ENCODE measurements at regions not wholly inside any gene's neighbourhood (a gene's known extent, or its start where the extent isn't known, plus 50 kb on each side); places are given as distances from the start of the nearest gene placed in this dataset.

DNA sequence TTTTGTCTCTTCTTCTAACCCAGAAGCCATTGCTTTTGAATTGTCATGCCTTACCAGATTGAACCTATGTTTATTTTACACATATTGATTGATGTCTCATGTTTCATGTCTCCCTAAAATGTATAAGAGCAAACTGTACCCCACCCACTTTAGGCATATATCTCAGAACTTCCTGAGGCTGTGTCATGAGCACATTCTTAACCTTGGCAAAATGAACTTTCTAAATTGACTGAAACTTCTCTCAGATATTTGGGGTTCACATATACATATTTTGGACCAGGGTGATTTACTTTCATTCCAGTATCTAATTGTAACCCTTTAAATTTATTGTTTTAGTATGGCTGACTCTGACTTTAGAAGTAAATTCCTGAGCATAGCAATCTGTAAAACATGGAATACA is 723.9 kb upstream of the PCDH20 start:
- no peak overlapping the region for H4K91ac ChIP-seq (ENCODE audit: insufficient read depth, low read depth, low read length)
- no peak overlapping the region for H2BK120ac ChIP-seq (ENCODE audit: low read depth, low read length)
- H3K23ac ChIP-seq (ENCODE audit: low read depth, low read length) = no peak overlapping the region
- H3K4me1 ChIP-seq (ENCODE audit: control insufficient read depth, insufficient read depth, low read length) = no peaks in the 10 kb centered on the region
- in situ Hi-C loops (cut with MboI; ENCODE audit: low sequenced_read_pairs) (no loop called here), intact Hi-C loops (cut with micrococcal nuclease) (no loop called here), dilution Hi-C loops (cut with HindIII; ENCODE audit: low sequenced_read_pairs, unreplicated experiment) (no loop called here)
- no peak overlapping the region for H3K9ac ChIP-seq (ENCODE audit: low read depth, low read length)
- H4K8ac ChIP-seq (ENCODE audit: low read depth in 2 of 2, low read length in 2 of 2) = no peak overlapping the region
- ATAC-seq (ENCODE audit: low read depth) (no peak), DNase-seq (no peak)
- H3K18ac ChIP-seq (ENCODE audit: low read depth, low read length) = no peak overlapping the region
- no peaks in the 10 kb centered on the region for H3K9me1 ChIP-seq (ENCODE audit: insufficient read depth, low read length)
- no peak overlapping the region for H3K4me2 ChIP-seq (ENCODE audit: low read depth, low read length)
- BruUV-seq (replicated peaks) = no TSS peak
- H4K5ac ChIP-seq (ENCODE audit: low read depth, low read length) = no peak overlapping the region
- no peaks in the 10 kb centered on the region for H3K79me1 ChIP-seq (ENCODE audit: low read depth in 1 of 2, low read length in 2 of 2)
- H3K4me3 ChIP-seq (ENCODE audit: insufficient read depth, low read depth, low read length) = no peak overlapping the region
- no peaks in the 10 kb centered on the region for H4K20me1 ChIP-seq (ENCODE audit: insufficient read depth, low read length)
- H3K4ac ChIP-seq (ENCODE audit: low read depth, low read length) = no peak overlapping the region
- no peak overlapping the region for H2AFZ ChIP-seq (replicated peaks; ENCODE audit: low read length, poor library complexity)
- H3K56ac ChIP-seq (ENCODE audit: extremely low read depth, insufficient read depth, low read length) = no peak overlapping the region
- CTCF ChIA-PET = no interaction called here
- H2BK20ac ChIP-seq (ENCODE audit: low read depth, low read length) = no peak overlapping the region
- no peaks in the 10 kb centered on the region for H3K36me3 ChIP-seq (ENCODE audit: control insufficient read depth, insufficient read depth, low read length)
- no peak overlapping the region for H2BK15ac ChIP-seq (ENCODE audit: low read depth, low read length)
- peaks cover 7% of the 10 kb centered on the region for H3K9me3 ChIP-seq (ENCODE audit: control insufficient read depth, insufficient read depth, low read length)
- no peak overlapping the region for H2AK5ac ChIP-seq (ENCODE audit: low read depth, low read length)
- H3K27me3 ChIP-seq (ENCODE audit: control insufficient read depth, insufficient read depth, low read length) = no peaks in the 10 kb centered on the region
- no peak overlapping the region for H3K14ac ChIP-seq (replicated peaks; ENCODE audit: low read depth, low read length)
- POLR2A ChIA-PET (ENCODE audit: unreplicated experiment) = no interaction called here
- TF ChIP-seq CEBPB (IDR thresholded peaks at IDR 0.05; ENCODE audit: low read depth, low read length) = no peak
- TF ChIP-seq, protein P1, sequence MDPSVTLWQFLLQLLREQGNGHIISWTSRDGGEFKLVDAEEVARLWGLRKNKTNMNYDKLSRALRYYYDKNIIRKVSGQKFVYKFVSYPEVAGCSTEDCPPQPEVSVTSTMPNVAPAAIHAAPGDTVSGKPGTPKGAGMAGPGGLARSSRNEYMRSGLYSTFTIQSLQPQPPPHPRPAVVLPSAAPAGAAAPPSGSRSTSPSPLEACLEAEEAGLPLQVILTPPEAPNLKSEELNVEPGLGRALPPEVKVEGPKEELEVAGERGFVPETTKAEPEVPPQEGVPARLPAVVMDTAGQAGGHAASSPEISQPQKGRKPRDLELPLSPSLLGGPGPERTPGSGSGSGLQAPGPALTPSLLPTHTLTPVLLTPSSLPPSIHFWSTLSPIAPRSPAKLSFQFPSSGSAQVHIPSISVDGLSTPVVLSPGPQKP (IDR thresholded peaks at IDR 0.05; ENCODE audit: borderline replicate concordance, low read depth, low read length) = no peak
- no peak for TF ChIP-seq MXI1 (IDR thresholded peaks at IDR 0.05; ENCODE audit: borderline replicate concordance, low read depth, low read length)
- no peak for TF ChIP-seq RAD21 (IDR thresholded peaks at IDR 0.05; ENCODE audit: low read length)
- TF ChIP-seq BHLHE40 (IDR thresholded peaks at IDR 0.05; ENCODE audit: low read depth, low read length) = no peak
- no peak for TF ChIP-seq MAZ (IDR thresholded peaks at IDR 0.05; ENCODE audit: borderline replicate concordance, low read depth, low read length)
- TF ChIP-seq POLR2A (IDR thresholded peaks at IDR 0.05; ENCODE audit: low read depth, low read length) = no peak
- no peak for TF ChIP-seq RFX5 (IDR thresholded peaks at IDR 0.05; ENCODE audit: low read depth, low read length)
- TF ChIP-seq, protein P2, sequence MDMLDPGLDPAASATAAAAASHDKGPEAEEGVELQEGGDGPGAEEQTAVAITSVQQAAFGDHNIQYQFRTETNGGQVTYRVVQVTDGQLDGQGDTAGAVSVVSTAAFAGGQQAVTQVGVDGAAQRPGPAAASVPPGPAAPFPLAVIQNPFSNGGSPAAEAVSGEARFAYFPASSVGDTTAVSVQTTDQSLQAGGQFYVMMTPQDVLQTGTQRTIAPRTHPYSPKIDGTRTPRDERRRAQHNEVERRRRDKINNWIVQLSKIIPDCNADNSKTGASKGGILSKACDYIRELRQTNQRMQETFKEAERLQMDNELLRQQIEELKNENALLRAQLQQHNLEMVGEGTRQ (IDR thresholded peaks at IDR 0.05; ENCODE audit: low read depth, low read length) = no peak
- no peak for TF ChIP-seq FOS (IDR thresholded peaks at IDR 0.05; ENCODE audit: low read depth, low read length)
- TF ChIP-seq, protein P3, sequence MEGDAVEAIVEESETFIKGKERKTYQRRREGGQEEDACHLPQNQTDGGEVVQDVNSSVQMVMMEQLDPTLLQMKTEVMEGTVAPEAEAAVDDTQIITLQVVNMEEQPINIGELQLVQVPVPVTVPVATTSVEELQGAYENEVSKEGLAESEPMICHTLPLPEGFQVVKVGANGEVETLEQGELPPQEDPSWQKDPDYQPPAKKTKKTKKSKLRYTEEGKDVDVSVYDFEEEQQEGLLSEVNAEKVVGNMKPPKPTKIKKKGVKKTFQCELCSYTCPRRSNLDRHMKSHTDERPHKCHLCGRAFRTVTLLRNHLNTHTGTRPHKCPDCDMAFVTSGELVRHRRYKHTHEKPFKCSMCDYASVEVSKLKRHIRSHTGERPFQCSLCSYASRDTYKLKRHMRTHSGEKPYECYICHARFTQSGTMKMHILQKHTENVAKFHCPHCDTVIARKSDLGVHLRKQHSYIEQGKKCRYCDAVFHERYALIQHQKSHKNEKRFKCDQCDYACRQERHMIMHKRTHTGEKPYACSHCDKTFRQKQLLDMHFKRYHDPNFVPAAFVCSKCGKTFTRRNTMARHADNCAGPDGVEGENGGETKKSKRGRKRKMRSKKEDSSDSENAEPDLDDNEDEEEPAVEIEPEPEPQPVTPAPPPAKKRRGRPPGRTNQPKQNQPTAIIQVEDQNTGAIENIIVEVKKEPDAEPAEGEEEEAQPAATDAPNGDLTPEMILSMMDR (conservative IDR thresholded peaks at IDR 0.05; ENCODE audit: low read depth, low read length) = no peak
- no peak for TF ChIP-seq RCOR1 (IDR thresholded peaks at IDR 0.05; ENCODE audit: insufficient replicate concordance, low read length)
- no peak for TF ChIP-seq NFE2L2 (IDR thresholded peaks at IDR 0.05; ENCODE audit: low read depth, low read length)
- TF ChIP-seq CHD1 (IDR thresholded peaks at IDR 0.05; ENCODE audit: low read depth, low read length) = no peak
- TF ChIP-seq MAFK (IDR thresholded peaks at IDR 0.05; ENCODE audit: low read depth, low read length) = no peak
- no peak for TF ChIP-seq SMC3 (IDR thresholded peaks at IDR 0.05; ENCODE audit: low read depth, low read length)
- H2BK5ac ChIP-seq (ENCODE audit: low read depth, low read length, poor library complexity, severe bottlenecking) = no peak overlapping the region
- no peak overlapping the region for H3K27ac ChIP-seq (ENCODE audit: insufficient read depth, low read length)
- H2AK9ac ChIP-seq (replicated peaks; ENCODE audit: low read depth, low read length, poor library complexity) = no peak overlapping the region
